ENCODE measurements at regions not wholly inside any gene's neighbourhood (a gene's known extent, or its start where the extent isn't known, plus 50 kb on each side); places are given as distances from the start of the nearest gene placed in this dataset.

GRCh38 chr18:29169599-29169998 lies 992.7 kb upstream of the CDH2 start:
- H3K36me3 Mint-ChIP-seq, result no peaks in the 10 kb centered on the region
- H3K27ac Mint-ChIP-seq, result no peak overlapping the region
- no peaks in the 10 kb centered on the region for H3K4me1 Mint-ChIP-seq (ENCODE audit: unreplicated experiment)

DNA sequence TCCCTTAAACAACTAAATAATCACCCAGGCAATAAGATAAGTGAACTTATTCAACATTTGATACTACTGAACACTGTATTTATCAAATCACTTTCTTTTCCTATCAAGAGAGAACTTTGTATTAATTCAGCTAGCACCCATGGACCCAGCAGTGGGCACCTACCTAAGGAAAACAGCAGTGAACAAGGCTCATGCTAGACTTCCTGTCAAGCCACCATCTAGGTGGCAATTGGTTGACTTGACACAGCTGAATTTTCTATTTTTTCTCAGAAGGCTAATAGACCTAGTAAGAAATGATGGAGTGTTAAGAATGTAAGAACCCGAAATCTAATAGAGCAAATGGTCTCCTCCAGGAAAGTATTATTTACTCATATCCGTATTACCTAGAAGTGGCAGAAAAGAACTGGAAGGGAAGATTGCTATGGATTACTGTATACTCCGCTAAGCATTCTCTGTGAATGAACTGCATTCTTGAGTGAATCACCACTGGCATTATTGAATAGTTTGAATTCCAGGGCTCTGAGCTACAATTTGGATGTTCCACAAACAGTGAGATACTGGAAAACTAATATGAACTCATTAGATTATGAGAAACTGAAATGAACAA lies 988.2 kb upstream of the CDH2 start:
- no peak overlapping the region for H3K27ac Mint-ChIP-seq
- TF ChIP-seq, protein P1, sequence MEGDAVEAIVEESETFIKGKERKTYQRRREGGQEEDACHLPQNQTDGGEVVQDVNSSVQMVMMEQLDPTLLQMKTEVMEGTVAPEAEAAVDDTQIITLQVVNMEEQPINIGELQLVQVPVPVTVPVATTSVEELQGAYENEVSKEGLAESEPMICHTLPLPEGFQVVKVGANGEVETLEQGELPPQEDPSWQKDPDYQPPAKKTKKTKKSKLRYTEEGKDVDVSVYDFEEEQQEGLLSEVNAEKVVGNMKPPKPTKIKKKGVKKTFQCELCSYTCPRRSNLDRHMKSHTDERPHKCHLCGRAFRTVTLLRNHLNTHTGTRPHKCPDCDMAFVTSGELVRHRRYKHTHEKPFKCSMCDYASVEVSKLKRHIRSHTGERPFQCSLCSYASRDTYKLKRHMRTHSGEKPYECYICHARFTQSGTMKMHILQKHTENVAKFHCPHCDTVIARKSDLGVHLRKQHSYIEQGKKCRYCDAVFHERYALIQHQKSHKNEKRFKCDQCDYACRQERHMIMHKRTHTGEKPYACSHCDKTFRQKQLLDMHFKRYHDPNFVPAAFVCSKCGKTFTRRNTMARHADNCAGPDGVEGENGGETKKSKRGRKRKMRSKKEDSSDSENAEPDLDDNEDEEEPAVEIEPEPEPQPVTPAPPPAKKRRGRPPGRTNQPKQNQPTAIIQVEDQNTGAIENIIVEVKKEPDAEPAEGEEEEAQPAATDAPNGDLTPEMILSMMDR (conservative IDR thresholded peaks at IDR 0.05), result no peak
- H3K9me3 Mint-ChIP-seq, result no peaks in the 10 kb centered on the region
- DNase-seq (ENCODE audit: extremely low spot score, unreplicated experiment), result no peak
- no peaks in the 10 kb centered on the region for H3K36me3 Mint-ChIP-seq
- peaks cover 6% of the 10 kb centered on the region for H3K4me1 Mint-ChIP-seq (ENCODE audit: unreplicated experiment)
- H3K4me3 Mint-ChIP-seq, result no peak overlapping the region
- no peaks in the 10 kb centered on the region for H3K27me3 Mint-ChIP-seq

More at GRCh38 chr18:29169599-29169998, 992.7 kb upstream of the CDH2 start:
- H3K4me3 Mint-ChIP-seq, result no peak overlapping the region
- no peaks in the 10 kb centered on the region for H3K9me3 Mint-ChIP-seq
- H3K27me3 Mint-ChIP-seq, result no peaks in the 10 kb centered on the region
- no peak for DNase-seq (ENCODE audit: extremely low spot score, unreplicated experiment)
- TF ChIP-seq, protein P1 (conservative IDR thresholded peaks at IDR 0.05), result no peak

- H3K27me3 Mint-ChIP-seq, result no peaks in the 10 kb centered on the region
- TF ChIP-seq, protein P1 (conservative IDR thresholded peaks at IDR 0.05), result no peak
- no peaks in the 10 kb centered on the region for H3K36me3 Mint-ChIP-seq
- H3K9me3 Mint-ChIP-seq, result no peaks in the 10 kb centered on the region
- H3K4me3 Mint-ChIP-seq, result no peak overlapping the region
- H3K27ac Mint-ChIP-seq, result no peak overlapping the region
- no peak for DNase-seq (ENCODE audit: extremely low spot score, unreplicated experiment)
- peaks cover 8% of the 10 kb centered on the region for H3K4me1 Mint-ChIP-seq (ENCODE audit: unreplicated experiment)
These were observed 987.2 kb upstream of the CDH2 start for GRCh38 chr18:29164020-29164706.

DNA sequence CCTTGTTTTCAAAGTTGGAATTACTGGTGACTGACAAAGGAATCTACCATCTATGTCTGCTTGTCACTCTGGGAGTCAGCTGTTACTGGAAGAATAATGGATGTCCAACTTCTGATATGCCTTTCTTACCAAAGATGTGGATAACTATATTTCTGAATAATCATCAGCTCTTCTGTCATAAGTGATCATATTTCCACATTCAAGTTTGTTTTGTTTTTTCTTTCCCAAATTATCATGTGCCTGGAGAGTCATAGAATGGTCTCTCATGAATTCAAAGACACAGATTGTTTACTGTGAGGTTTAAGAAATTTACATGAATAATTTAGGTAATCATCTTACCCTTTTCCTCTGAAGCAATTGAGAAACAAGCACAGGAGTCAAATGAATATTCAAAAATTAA lies 986.7 kb upstream of the CDH2 start:
- TF ChIP-seq, protein P1 (conservative IDR thresholded peaks at IDR 0.05), result no peak
- Mint-ChIP-seq H3K4me1 (ENCODE audit: unreplicated experiment) (peaks cover 8% of the 10 kb centered on the region), H3K27ac (no peak overlapping the region), H3K36me3 (no peaks in the 10 kb centered on the region), H3K4me3 (no peak overlapping the region), H3K9me3 (no peaks in the 10 kb centered on the region), H3K27me3 (no peaks in the 10 kb centered on the region)
- no peak for DNase-seq (ENCODE audit: extremely low spot score, unreplicated experiment)

DNA sequence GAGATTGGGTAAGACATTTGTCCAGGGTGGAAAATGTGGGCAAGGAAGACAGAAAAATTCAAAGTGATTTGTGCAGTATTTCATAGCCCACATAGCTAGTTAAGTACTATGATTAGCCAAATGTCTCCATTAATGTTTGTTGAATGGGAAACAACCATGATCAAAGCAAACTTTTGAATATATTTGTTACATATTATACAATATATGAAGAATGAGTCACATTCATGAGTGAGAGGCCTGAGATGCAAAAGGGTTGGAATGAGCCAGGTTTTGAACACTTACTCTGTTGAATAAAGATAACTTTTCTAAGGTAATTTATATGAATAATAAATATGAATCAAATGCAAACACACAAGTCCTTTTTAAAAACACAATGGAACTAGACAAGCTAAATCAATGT lies 984.5 kb upstream of the CDH2 start:
- DNase-seq (ENCODE audit: extremely low spot score, unreplicated experiment), result no peak
- Mint-ChIP-seq H3K4me1 (ENCODE audit: unreplicated experiment) (peaks cover 9% of the 10 kb centered on the region), H3K36me3 (no peaks in the 10 kb centered on the region), H3K27me3 (no peaks in the 10 kb centered on the region), H3K27ac (no peak overlapping the region), H3K9me3 (no peaks in the 10 kb centered on the region), H3K4me3 (no peak overlapping the region)
- TF ChIP-seq, protein P1 (conservative IDR thresholded peaks at IDR 0.05), result no peak
